VCaP (cell line): ENCODE measurements at regions not wholly inside any gene's neighbourhood (a gene's known extent, or its start where the extent isn't known, plus 50 kb on each side); places are given as distances from the start of the nearest gene placed in this dataset.
"Not testable (repeated sequence)": the region's sequence is repeated elsewhere in the genome, so short reads cannot be mapped to it uniquely, and the experiment has no call there.

Experiments used
- H3K27ac ChIP-seq: fragments of 450-650 bp; 2 replicates; pipeline ENCODE4 v1.5.1; 2017
- CTCF ChIP-seq: fragments of 450-650 bp; conservative IDR thresholded peaks from 2 replicates; pipeline ENCODE4 v1.5.1; 2017; ENCODE audit warnings: mild to moderate bottlenecking, moderate library complexity

GRCh38 chr3:167032267-167032876, 347.7 kb downstream of the ZBBX start:
- TF ChIP-seq CTCF = peak; percentile 78
- H3K27ac ChIP-seq = no peak overlapping the region

GRCh38 chr3:167031364-167032049, 348.6 kb downstream of the ZBBX start:
- H3K27ac ChIP-seq = no peak overlapping the region
- no peak for TF ChIP-seq CTCF

GRCh38 chr3:167030082-167030725, 349.9 kb downstream of the ZBBX start:
- H3K27ac ChIP-seq = no peak overlapping the region
- no peak for TF ChIP-seq CTCF

GRCh38 chr3:167019503-167019902, 360.6 kb downstream of the ZBBX start:
- H3K27ac ChIP-seq = not testable (repeated sequence)

- H3K27ac ChIP-seq = not testable (repeated sequence)
Measured at GRCh38 chr3:167018591-167019111, 361.4 kb downstream of the ZBBX start.

GRCh38 chr3:167012691-167013090, 367.4 kb downstream of the ZBBX start:
- TF ChIP-seq CTCF = no peak

GRCh38 chr3:167008791-167009190, 371.3 kb downstream of the ZBBX start:
- H3K27ac ChIP-seq = no peak overlapping the region
- no peak for TF ChIP-seq CTCF

More at GRCh38 chr3:167012691-167013090, 367.4 kb downstream of the ZBBX start:
- H3K27ac ChIP-seq = no peak overlapping the region

GRCh38 chr3:167001374-167001773, 378.7 kb downstream of the ZBBX start:
- TF ChIP-seq CTCF = no peak
- no peak overlapping the region for H3K27ac ChIP-seq
